Esophagus (tissue), 2 donors: ENCODE measurements at regions not wholly inside any gene's neighbourhood (a gene's known extent, or its start where the extent isn't known, plus 50 kb on each side); places are given as distances from the start of the nearest gene placed in this dataset.

Experiments used
- H3K27ac ChIP-seq, 2 donors: one replicate each; pipeline ENCODE4 v1.5.1; 2013; ENCODE audit warnings: low read depth in 2 of 2, mild to moderate bottlenecking in 2 of 2, inconsistent platforms in 1 of 2, low read length in 1 of 2, moderate library complexity in 1 of 2
- H3K27me3 ChIP-seq, 2 donors: one replicate each; pipeline ENCODE4 v1.6.1; 2013; ENCODE audit warnings: low read length in 2 of 2, control low read depth in 1 of 2, mild to moderate bottlenecking in 1 of 2; ENCODE audit not compliant: insufficient read depth in 2 of 2, control insufficient read depth in 1 of 2
- H3K36me3 ChIP-seq, 2 donors: one replicate each; pipeline ENCODE4 v1.6.1; 2013; ENCODE audit warnings: low read length in 1 of 2; ENCODE audit not compliant: control insufficient read depth in 2 of 2, insufficient read depth in 2 of 2
- H3K4me1 ChIP-seq, 2 donors: one replicate each; pipeline ENCODE4 v1.6.1; 2013; ENCODE audit warnings: low read length in 1 of 2; ENCODE audit not compliant: control insufficient read depth in 2 of 2, insufficient read depth in 2 of 2
- H3K4me3 ChIP-seq, 2 donors: one replicate each; pipeline ENCODE4 v1.5.1; 2013; ENCODE audit warnings: low read length in 2 of 2, mild to moderate bottlenecking in 2 of 2, low read depth in 1 of 2, moderate library complexity in 1 of 2
- H3K9me3 ChIP-seq, 2 donors: one replicate each; pipeline ENCODE4 v1.6.1; 2013; ENCODE audit warnings: mild to moderate bottlenecking in 2 of 2, low read depth in 1 of 2, low read length in 1 of 2, moderate library complexity in 1 of 2; ENCODE audit not compliant: control insufficient read depth in 2 of 2, insufficient read depth in 1 of 2
- WGBS, 2 donors: extraction: QIAGEN DNeasy Blood & Tissue Kit; methylation state at CpG; one replicate each; pipeline ENCODE4 v1.1.7; 2013; 5-methylcytosine and 5-hydroxymethylcytosine counted together
- donor health status: healthy with polysubstance abuse.
- donor health status: Bipolar disorder and iron deficiency.

- H3K27ac ChIP-seq, result no peak overlapping the region
- WGBS, 2 donors, result 38 to 44% methylated on average over 3 of the region's 3 CpGs
- H3K4me3 ChIP-seq, result no peak overlapping the region
- no peaks in the 10 kb centered on the region for H3K9me3 ChIP-seq
- no peaks in the 10 kb centered on the region for H3K36me3 ChIP-seq
- H3K27me3 ChIP-seq, result no peaks in the 10 kb centered on the region
- H3K4me1 ChIP-seq, result no peaks in the 10 kb centered on the region
Observed at GRCh38 chr18:1983746-1984515, 587.4 kb downstream of the METTL4 start.

- Histone ChIP-seq H3K27me3 (no peaks in the 10 kb centered on the region), H3K4me1 (no peaks in the 10 kb centered on the region)
- 90 to 94% methylated on average over 3 of the region's 3 CpGs for WGBS, 2 donors
Observed at GRCh38 chr18:1993866-1994265, 577.4 kb downstream of the METTL4 start.

GRCh38 chr18:1994471-1994870 lies 576.8 kb downstream of the METTL4 start:
- WGBS, 2 donors, result 50 to 57% methylated on average over 2 of the region's 2 CpGs

More at GRCh38 chr18:1993866-1994265, 577.4 kb downstream of the METTL4 start:
- H3K4me3 ChIP-seq, result no peak overlapping the region
- H3K27ac ChIP-seq, result no peak overlapping the region
- no peaks in the 10 kb centered on the region for H3K9me3 ChIP-seq
- no peaks in the 10 kb centered on the region for H3K36me3 ChIP-seq

GRCh38 chr18:1995041-1995612 lies 576.2 kb downstream of the METTL4 start:
- no peaks in the 10 kb centered on the region for H3K36me3 ChIP-seq
- no peaks in the 10 kb centered on the region for H3K4me1 ChIP-seq
- no peak overlapping the region for H3K4me3 ChIP-seq
- 71 to 79% methylated on average over 1 of the region's 1 CpG for WGBS, 2 donors
- H3K27ac ChIP-seq, result no peak overlapping the region
- no peaks in the 10 kb centered on the region for H3K27me3 ChIP-seq
- H3K9me3 ChIP-seq, result no peaks in the 10 kb centered on the region

More at GRCh38 chr18:1994471-1994870, 576.8 kb downstream of the METTL4 start:
- Histone ChIP-seq H3K4me3 (no peak overlapping the region), H3K9me3 (no peaks in the 10 kb centered on the region), H3K27me3 (no peaks in the 10 kb centered on the region), H3K27ac (no peak overlapping the region), H3K36me3 (no peaks in the 10 kb centered on the region), H3K4me1 (no peaks in the 10 kb centered on the region)

- H3K36me3 ChIP-seq, result no peaks in the 10 kb centered on the region
- no peak overlapping the region for H3K4me3 ChIP-seq
- H3K9me3 ChIP-seq, result no peaks in the 10 kb centered on the region
- H3K4me1 ChIP-seq, result no peaks in the 10 kb centered on the region
- H3K27me3 ChIP-seq, result no peaks in the 10 kb centered on the region
- H3K27ac ChIP-seq, result no peak overlapping the region
- WGBS, 2 donors, result 49 to 52% methylated on average over 2 of the region's 2 CpGs
Observed at GRCh38 chr18:1998121-1998520, 573.2 kb downstream of the METTL4 start.

GRCh38 chr18:1999387-1999786 lies 571.9 kb downstream of the METTL4 start:
- Histone ChIP-seq H3K4me3 (no peak overlapping the region), H3K36me3 (no peaks in the 10 kb centered on the region), H3K27me3 (no peaks in the 10 kb centered on the region), H3K4me1 (no peaks in the 10 kb centered on the region), H3K27ac (no peak overlapping the region), H3K9me3 (no peaks in the 10 kb centered on the region)
- 89% methylated on average over 3 of the region's 3 CpGs for WGBS, 2 donors

GRCh38 chr18:2002151-2002550 lies 569.2 kb downstream of the METTL4 start:
- Histone ChIP-seq H3K4me1 (no peaks in the 10 kb centered on the region), H3K27ac (no peak overlapping the region), H3K27me3 (no peaks in the 10 kb centered on the region), H3K4me3 (no peak overlapping the region), H3K9me3 (no peaks in the 10 kb centered on the region), H3K36me3 (no peaks in the 10 kb centered on the region)
- 58 to 73% methylated on average over 2 of the region's 2 CpGs for WGBS, 2 donors

- Histone ChIP-seq H3K9me3 (no peaks in the 10 kb centered on the region), H3K27me3 (no peaks in the 10 kb centered on the region), H3K4me1 (no peaks in the 10 kb centered on the region), H3K4me3 (no peak overlapping the region), H3K36me3 (no peaks in the 10 kb centered on the region), H3K27ac (no peak overlapping the region)
- 60 to 65% methylated on average over 6 to 7 of the region's 7 CpGs for WGBS, 2 donors
Observed at GRCh38 chr18:2002604-2003003, 568.7 kb downstream of the METTL4 start.

GRCh38 chr18:2009942-2010697 lies 561.2 kb downstream of the METTL4 start:
- 65 to 68% methylated on average over 2 of the region's 2 CpGs for WGBS, 2 donors
- no peak overlapping the region for H3K27ac ChIP-seq
- no peaks in the 10 kb centered on the region for H3K27me3 ChIP-seq
- no peaks in the 10 kb centered on the region for H3K9me3 ChIP-seq
- H3K36me3 ChIP-seq, result no peaks in the 10 kb centered on the region
- no peaks in the 10 kb centered on the region for H3K4me1 ChIP-seq
- no peak overlapping the region for H3K4me3 ChIP-seq
